NCI-H1417 treated with DMSO at 0.1 percent for 48 hours (cell line): ENCODE measurements at regions not wholly inside any gene's neighbourhood (a gene's known extent, or its start where the extent isn't known, plus 50 kb on each side); places are given as distances from the start of the nearest gene placed in this dataset.
"Not testable (repeated sequence)": the region's sequence is repeated elsewhere in the genome, so short reads cannot be mapped to it uniquely, and the experiment has no call there.

Experiments used
- DNase-seq: peaks from one replicate; lab custom pipeline; 2025; lab: John Stamatoyannopoulos, UW

GRCh38 chr10:64320448-64320847 lies 799.2 kb downstream of the REEP3 start:
- no peak for DNase-seq

GRCh38 chr10:64329510-64329909 lies 808.3 kb downstream of the REEP3 start:
- DNase-seq, result no peak

GRCh38 chr10:64332551-64332950 lies 811.4 kb downstream of the REEP3 start:
- no peak for DNase-seq

- DNase-seq, result no peak
Measured at GRCh38 chr10:64334084-64334483, 812.9 kb downstream of the REEP3 start.

- DNase-seq, result no peak
Measured at GRCh38 chr10:64344211-64344610, 823.0 kb downstream of the REEP3 start.

GRCh38 chr10:64345856-64346255 lies 824.7 kb downstream of the REEP3 start:
- no peak for DNase-seq

GRCh38 chr10:64346389-64346788 lies 825.2 kb downstream of the REEP3 start:
- DNase-seq, result no peak

DNA sequence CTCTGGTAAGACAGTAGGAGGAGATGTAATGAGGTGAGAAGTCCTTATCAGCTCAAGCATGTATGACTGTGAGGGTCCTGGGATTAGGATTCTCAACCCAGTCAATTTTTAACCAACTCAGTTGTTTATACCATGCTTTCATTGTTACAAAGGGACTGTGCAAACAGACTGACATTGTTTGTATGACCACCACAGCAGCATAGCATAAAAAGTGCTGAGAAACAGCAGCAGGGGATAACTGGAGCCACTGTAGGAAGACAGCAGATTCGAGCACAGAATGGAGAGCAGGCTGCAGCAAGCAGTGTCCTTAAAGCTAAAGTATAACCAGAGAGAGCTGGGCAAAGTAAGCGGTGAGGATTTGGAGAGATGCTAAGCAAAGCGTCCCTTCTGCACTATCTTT lies 829.5 kb downstream of the REEP3 start:
- no peak for DNase-seq

DNA sequence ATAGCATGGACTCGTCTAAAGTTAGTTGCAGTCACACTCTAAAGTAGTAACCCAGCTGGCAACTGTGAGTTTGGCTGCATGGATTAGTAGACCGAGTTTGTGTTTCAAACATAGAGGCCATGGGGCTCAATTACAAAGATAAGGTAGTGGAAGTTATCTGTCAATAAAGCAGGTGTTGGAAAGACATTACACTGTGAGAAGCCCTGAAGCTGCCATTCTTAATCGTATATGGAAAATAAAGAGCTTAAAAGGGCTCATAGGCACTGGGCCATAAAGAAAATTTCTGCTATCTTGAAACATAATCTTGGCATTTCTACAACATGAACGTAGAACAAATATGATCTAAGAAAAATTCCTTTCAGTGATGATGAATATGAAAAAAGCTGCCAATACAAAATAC lies 837.7 kb downstream of the REEP3 start:
- DNase-seq, result no peak

- DNase-seq, result not testable (repeated sequence)
Measured at GRCh38 chr10:64360240-64360639, 839.0 kb downstream of the REEP3 start.

DNA sequence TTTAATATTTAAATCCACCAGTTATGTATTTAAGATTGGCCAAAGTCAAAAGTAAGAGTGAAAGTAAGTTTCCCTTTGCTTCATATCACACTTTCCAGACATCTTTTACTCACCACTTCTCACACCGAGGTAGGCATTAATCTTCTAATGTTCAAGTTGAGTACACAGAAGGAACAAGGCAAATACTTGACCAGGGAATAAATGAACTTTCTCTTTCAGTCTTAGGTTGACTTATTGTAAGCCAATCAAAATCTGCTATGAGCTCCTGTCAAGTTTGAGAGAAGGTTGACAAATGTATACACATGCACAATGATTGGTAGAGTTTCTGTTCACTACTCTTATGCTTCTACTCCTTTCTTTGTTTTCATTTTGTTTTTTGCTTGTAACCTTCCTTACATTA lies 842.5 kb downstream of the REEP3 start:
- no peak for DNase-seq

- no peak for DNase-seq
Measured at GRCh38 chr10:64365663-64366062, 844.5 kb downstream of the REEP3 start.

DNA sequence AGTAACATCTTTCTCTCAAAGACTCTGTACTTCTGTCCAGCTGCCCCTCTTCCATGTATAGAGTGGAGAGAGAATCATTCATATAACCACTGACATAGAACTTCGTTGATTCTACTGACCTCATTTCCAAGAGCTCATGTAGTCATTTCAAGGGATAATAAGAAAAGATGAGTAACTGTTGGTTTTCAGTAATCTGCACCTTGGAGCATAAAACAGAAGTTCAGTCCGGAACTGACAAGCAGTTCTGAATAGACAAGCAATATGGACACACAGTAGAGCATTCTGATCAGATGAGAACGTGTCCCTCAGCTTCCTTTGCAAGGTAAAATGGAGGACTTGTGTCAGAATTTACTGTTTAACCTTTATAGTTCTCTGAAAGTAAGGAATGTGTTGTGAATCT lies 847.1 kb downstream of the REEP3 start:
- no peak for DNase-seq

- no peak for DNase-seq
Measured at GRCh38 chr10:64369885-64370773, 848.9 kb downstream of the REEP3 start.

- DNase-seq, result no peak
Measured at GRCh38 chr10:64374346-64374745, 853.1 kb downstream of the REEP3 start.

GRCh38 chr10:64376167-64376566 lies 855.0 kb downstream of the REEP3 start:
- DNase-seq, result no peak

DNA sequence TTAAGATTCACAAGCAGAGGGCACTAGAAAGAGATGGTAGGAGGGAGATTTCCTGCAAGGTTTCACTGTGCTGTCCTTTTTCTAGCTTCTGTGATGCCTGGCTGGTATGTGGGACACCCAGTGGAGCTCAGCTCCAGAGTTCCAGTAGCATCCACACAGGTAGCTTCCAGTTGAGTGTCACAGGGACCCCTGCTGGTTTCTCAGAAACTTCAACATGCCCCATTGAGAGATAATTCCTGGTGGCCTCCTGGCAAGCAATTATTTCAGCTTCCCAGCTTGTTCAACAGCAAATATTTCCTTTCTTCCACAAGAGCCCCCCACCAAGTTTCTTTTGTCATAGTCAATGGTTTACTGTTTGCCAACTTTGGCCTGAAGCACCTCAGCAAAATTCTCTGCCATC lies 858.7 kb downstream of the REEP3 start:
- peak; percentile 7 for DNase-seq

DNA sequence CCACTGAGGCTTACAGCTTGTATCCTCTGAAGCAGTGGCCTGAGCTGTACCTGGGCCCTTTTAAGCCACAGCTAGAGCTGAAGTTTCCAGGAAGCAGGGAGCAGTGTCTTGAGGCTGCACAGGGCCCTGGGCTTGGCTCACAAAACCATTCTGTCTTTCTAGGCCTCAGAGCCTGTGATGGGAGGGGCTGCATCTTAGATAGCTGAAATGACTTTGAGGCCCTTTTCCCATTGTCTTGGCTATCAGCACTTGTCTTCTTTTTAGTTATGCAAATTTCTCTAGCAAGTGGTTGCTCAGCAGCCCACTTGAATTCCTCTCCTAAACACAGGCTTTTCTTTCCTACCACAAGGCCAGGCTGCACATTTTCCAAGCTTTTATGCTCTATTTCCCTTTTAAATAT lies 864.2 kb downstream of the REEP3 start:
- no peak for DNase-seq

DNA sequence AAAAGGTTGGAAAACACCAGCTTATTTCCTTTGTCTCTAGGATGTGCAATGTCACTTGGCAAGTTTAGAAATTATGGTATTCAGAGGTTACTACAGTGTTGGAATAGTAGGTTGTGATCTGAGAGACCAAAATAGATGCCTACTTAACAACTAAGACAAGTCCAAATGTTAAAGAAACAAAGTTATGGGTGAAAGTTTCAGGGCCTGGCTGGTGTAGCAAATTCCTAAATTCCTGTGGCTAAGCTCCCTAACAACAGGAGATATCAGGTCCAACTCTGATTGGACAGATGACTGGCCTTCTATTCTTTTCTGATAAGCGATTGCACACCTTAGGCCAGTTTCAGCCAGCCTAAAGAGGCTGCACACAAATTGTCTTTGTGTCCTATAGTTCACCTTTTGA lies 873.5 kb downstream of the REEP3 start:
- no peak for DNase-seq

- DNase-seq, result no peak
Measured at GRCh38 chr10:64396105-64396708, 875.0 kb downstream of the REEP3 start.

GRCh38 chr10:64397125-64397524 lies 875.9 kb downstream of the REEP3 start:
- no peak for DNase-seq

DNA sequence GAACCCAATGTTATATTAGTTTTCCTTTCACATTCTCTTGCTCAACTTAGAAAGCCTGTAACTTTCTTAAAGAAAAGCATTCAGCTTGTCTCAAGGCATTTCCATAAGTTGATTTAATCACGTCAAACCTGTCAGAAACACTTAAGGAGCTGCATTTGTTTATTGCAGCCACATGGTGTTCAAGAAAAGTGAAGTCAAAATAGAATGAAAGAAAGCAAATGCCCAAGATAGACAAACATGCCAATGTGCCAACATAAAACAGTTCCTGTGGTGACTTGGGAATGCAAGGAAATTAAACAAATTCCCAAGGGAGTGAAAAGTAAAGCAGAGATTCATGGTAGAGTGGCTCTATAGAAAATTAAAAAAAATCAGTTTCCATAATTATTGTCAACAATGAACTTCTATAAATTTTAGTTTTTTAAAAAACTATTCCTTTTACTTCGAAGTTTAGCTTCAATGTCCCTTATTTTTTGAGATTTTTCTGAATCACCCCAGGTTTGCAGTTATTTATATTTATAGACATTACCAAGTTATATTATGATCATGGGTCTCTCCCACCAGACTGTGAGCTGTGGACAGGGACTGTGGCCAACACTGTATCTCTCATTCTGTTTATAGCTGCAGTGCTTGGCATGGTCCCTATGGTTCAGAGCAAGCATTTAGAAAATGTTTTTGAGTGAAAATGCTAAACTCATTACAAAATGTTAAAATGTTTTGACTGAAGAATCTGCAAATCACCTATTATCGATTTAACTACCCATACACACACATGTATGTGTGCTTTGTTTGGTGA lies 887.4 kb downstream of the REEP3 start:
- DNase-seq, result no peak

DNA sequence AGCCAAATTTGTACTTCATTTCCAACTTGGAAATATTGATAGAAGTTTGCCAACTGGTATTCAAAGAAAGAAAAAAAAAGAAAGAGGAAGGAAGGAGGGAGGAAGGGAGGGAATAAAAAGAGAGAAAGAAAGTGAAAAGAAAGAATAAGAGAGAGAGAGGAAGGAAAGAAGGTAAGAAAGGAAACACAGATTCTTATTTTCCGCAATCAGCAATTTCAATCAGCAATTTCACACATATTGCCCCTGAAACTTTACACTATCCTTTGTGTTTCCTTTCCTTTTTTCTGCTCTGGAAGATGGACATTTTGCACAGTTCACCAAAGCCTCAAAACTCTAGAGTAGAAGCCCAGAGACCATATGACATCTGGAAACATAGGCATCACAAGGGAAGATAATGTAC lies 888.1 kb downstream of the REEP3 start:
- no peak for DNase-seq
